K562 (cell line): ENCODE measurements at regions not wholly inside any gene's neighbourhood (a gene's known extent, or its start where the extent isn't known, plus 50 kb on each side); places are given as distances from the start of the nearest gene placed in this dataset.

Source experiments
- ATAC-seq: fragments of 200-7000 bp; cut with Tn5 transposase; 3 replicates; pipeline ENCODE4 v1.9.1; 2020; ENCODE audit warnings: moderate library complexity
- BruUV-seq: library from RNA; stranded (reverse); fragments of 400-500 nt; replicated peaks from 2 replicates; lab custom pipeline; 2021; lab: Mats Ljungman, UMichigan
- CTCF ChIA-PET: fragments of 300-600 bp; formaldehyde crosslinking; extraction: SDS; loops from one replicate; lab custom pipeline; 2021; ENCODE audit warnings: low intra/inter-chr PET ratio; lab: Yijun Ruan, JAX
- POLR2A ChIA-PET: fragments of 300-600, 350-650 bp; sonication (Branson Sonifier 250); formaldehyde crosslinking; extraction: SDS; loops from one replicate; lab custom pipeline; 2021; ENCODE audit warnings: antibody characterized with exemption, inconsistent platforms; lab: Yijun Ruan, JAX
- DNase-seq, 4 experiments: peaks; one replicate each; pipeline versions ENCODE4 v3.0.0 to v3.0.0-alpha.2; 2011 to 2018; ENCODE audit warnings: low spot score in 3 of 4, mixed read lengths in 3 of 4; ENCODE audit errors: extremely low read depth in 1 of 4
- FAIRE-seq: peaks from 2 replicates; lab custom pipeline; 2011; peaks lifted over from hg19 to GRCh38; lab: Jason Lieb, UNC
- H2AFZ ChIP-seq: 2 replicates; pipeline ENCODE4 v1.6.0; 2011; ENCODE audit warnings: low read depth, low read length, control low read depth, inconsistent platforms
- H3K27ac ChIP-seq: fragments of 200-600 bp; 3 replicates; pipeline ENCODE4 v1.8.0; 2011; ENCODE audit warnings: low read depth, mild to moderate bottlenecking, control low read depth, inconsistent platforms, low read length, moderate library complexity, mixed read lengths; ENCODE audit errors: extremely low read depth
- H3K27me3 ChIP-seq, 2 experiments: fragments of 300-600 bp in 1 of 2; 2 replicates in 1 of 2; 3 replicates in 1 of 2; pipeline versions ENCODE4 v1.6.0 to v1.8.0; 2011; ENCODE audit warnings: inconsistent platforms in 2 of 2, low read length in 2 of 2, mild to moderate bottlenecking in 1 of 2, mixed read lengths in 1 of 2, moderate library complexity in 1 of 2; ENCODE audit not compliant: control insufficient read depth in 2 of 2, insufficient read depth in 2 of 2
- H3K36me3 ChIP-seq: fragments of 300-600 bp; 3 replicates; pipeline ENCODE4 v1.8.0; 2011; ENCODE audit warnings: mild to moderate bottlenecking, low read length, inconsistent platforms; ENCODE audit not compliant: control insufficient read depth, insufficient read depth
- H3K4me1 ChIP-seq, 2 experiments: fragments of 200-600 bp in 1 of 2; replicated peaks in 1 of 2; 2 replicates in 1 of 2; 3 replicates in 1 of 2; pipeline versions ENCODE4 v1.5.1 to v1.8.0; 2011; ENCODE audit warnings: inconsistent platforms in 2 of 2, low read length in 2 of 2, mild to moderate bottlenecking in 1 of 2, mixed read lengths in 1 of 2, moderate library complexity in 1 of 2; ENCODE audit not compliant: control insufficient read depth in 2 of 2, insufficient read depth in 2 of 2
- H3K4me2 ChIP-seq: 2 replicates; pipeline ENCODE4 v1.6.1; 2011; ENCODE audit warnings: low read length, control low read depth, inconsistent platforms, mixed read lengths; ENCODE audit not compliant: insufficient read depth
- H3K4me3 ChIP-seq: fragments of 200-600 bp; sonication (generic), shearing (Covaris generic); 2 replicates; pipeline ENCODE4 v1.5.1; 2016; ENCODE audit warnings: control low read depth, inconsistent platforms
- H3K79me2 ChIP-seq: fragments of 200-600 bp; 3 replicates; pipeline ENCODE4 v1.8.0; 2011; ENCODE audit warnings: low read length, inconsistent platforms; ENCODE audit not compliant: control insufficient read depth, insufficient read depth
- H3K9ac ChIP-seq, 2 experiments: 2 replicates each; pipeline versions ENCODE4 v1.6.0 to v1.6.1; 2011; ENCODE audit warnings: low read depth in 2 of 2, low read length in 2 of 2, control low read depth in 1 of 2, inconsistent platforms in 1 of 2, mild to moderate bottlenecking in 1 of 2, mixed read lengths in 1 of 2; ENCODE audit not compliant: insufficient read depth in 1 of 2
- H3K9me1 ChIP-seq: one replicate; pipeline ENCODE4 v1.6.0; 2011; ENCODE audit warnings: inconsistent platforms, mild to moderate bottlenecking, low read length, moderate library complexity; ENCODE audit not compliant: control insufficient read depth, insufficient read depth
- H3K9me3 ChIP-seq: replicated peaks from 2 replicates; pipeline ENCODE4 v1.5.1; 2011; ENCODE audit warnings: low read depth, low read length, inconsistent platforms; ENCODE audit not compliant: control insufficient read depth, insufficient read depth
- H4K20me1 ChIP-seq: replicated peaks from 2 replicates; pipeline ENCODE4 v1.6.1; 2011; ENCODE audit warnings: low read length, inconsistent platforms, mixed read lengths; ENCODE audit not compliant: control insufficient read depth, insufficient read depth
- ADNP ChIP-seq: fragments of 200-800 bp; sonication (Bioruptor generic); IDR thresholded peaks from 2 replicates; pipeline ENCODE4 v1.6.1; 2016; ENCODE audit warnings: missing genetic modification characterization, missing compliant biosample characterization
- E2F4 ChIP-seq: sonication (generic); formaldehyde crosslinking; IDR thresholded peaks from 2 replicates; pipeline ENCODE4 v1.8.0; 2022; ENCODE audit warnings: mild to moderate bottlenecking, low read depth, missing genetic modification reagents
- FOXA3 ChIP-seq, 2 experiments: fragments of 450-650 bp in 1 of 2; sonication (generic) in 1 of 2; formaldehyde crosslinking; IDR thresholded peaks in 1 of 2; conservative IDR thresholded peaks in 1 of 2; 2 replicates each; pipeline versions ENCODE4 v1.4.0 to v1.8.0; 2020 to 2022; ENCODE audit warnings: mild to moderate bottlenecking in 2 of 2, missing genetic modification reagents in 1 of 2
- POLR3G ChIP-seq: IDR thresholded peaks from 2 replicates; pipeline ENCODE4 v1.6.1; 2011; ENCODE audit not compliant: insufficient read length, insufficient replicate concordance; ENCODE audit errors: extremely low read depth
- RUNX1 ChIP-seq: sonication (generic); IDR thresholded peaks from 2 replicates; pipeline ENCODE4 v1.6.1; 2016; ENCODE audit warnings: antibody characterized with exemption, low read depth
- SMARCA5 ChIP-seq: fragments of 450-650 bp; IDR thresholded peaks from 2 replicates; pipeline ENCODE4 v1.6.1; 2016
- SOX6 ChIP-seq: fragments of 450-650 bp; IDR thresholded peaks from 2 replicates; pipeline ENCODE4 v1.6.1; 2014; ENCODE audit warnings: mild to moderate bottlenecking
- STAG1 ChIP-seq: sonication (generic); formaldehyde crosslinking; IDR thresholded peaks from 2 replicates; pipeline ENCODE4 v1.5.0; 2020; ENCODE audit warnings: missing genetic modification reagents, borderline replicate concordance
- SUPT5H ChIP-seq: fragments of 450-650 bp; IDR thresholded peaks from 2 replicates; pipeline ENCODE4 v1.6.1; 2016
- TCF7 ChIP-seq: sonication (generic); IDR thresholded peaks from 2 replicates; pipeline ENCODE4 v1.6.1; 2016; ENCODE audit warnings: antibody characterized with exemption, borderline replicate concordance
- ZNF354B ChIP-seq: fragments of 250-450 bp; sonication (Bioruptor Pico); IDR thresholded peaks from 2 replicates; pipeline ENCODE4 v1.4.0; 2020
- ZNF408 ChIP-seq: fragments of 250-450 bp; sonication (Bioruptor Pico); IDR thresholded peaks from 2 replicates; pipeline ENCODE4 v1.4.0; 2020; ENCODE audit warnings: low read depth, mild to moderate bottlenecking, moderate library complexity
- ZNF518B ChIP-seq: fragments of 250-450 bp; sonication (Bioruptor Pico); IDR thresholded peaks from 2 replicates; pipeline ENCODE4 v1.5.0; 2021; ENCODE audit warnings: mild to moderate bottlenecking, moderate library complexity
- ZNF655 ChIP-seq: fragments of 250-450 bp; sonication (Bioruptor Pico); IDR thresholded peaks from 2 replicates; pipeline ENCODE4 v1.5.0; 2021
- ZNF79 ChIP-seq: fragments of 250-450 bp; sonication (Bioruptor Pico); IDR thresholded peaks from 2 replicates; pipeline ENCODE4 v1.4.0; 2020; ENCODE audit warnings: low read depth, mild to moderate bottlenecking, moderate library complexity
- ZZZ3 ChIP-seq: fragments of 450-650 bp; IDR thresholded peaks from 2 replicates; pipeline ENCODE4 v1.6.1; 2016; ENCODE audit warnings: antibody characterized with exemption, mild to moderate bottlenecking, moderate library complexity
- WGBS: fragments of 100-300 bp; shearing (Covaris generic); methylation state at CpG from one replicate; pipeline ENCODE4 v1.1.6; 2016; ENCODE audit warnings: low coverage, mixed read lengths; ENCODE audit not compliant: insufficient coverage; ENCODE audit errors: missing lambda C conversion rate; 5-methylcytosine and 5-hydroxymethylcytosine counted together
- in situ Hi-C: fragments of 300-500 bp; cut with MboI; formaldehyde crosslinking; loops from 4 replicates; pipeline ENCODE4 v1.15.0; 2018; ENCODE audit warnings: inconsistent platforms, mixed read lengths
- intact Hi-C: fragments of 100-400 bp; cut with micrococcal nuclease; formaldehyde crosslinking; loops from 2 replicates; pipeline ENCODE4 v1.14.2; 2022

GRCh38 chr18:69120833-69121232 is 279.9 kb upstream of the DOK6 start (continued):
- TF ChIP-seq ZNF354B (CRISPR knock-in tag): no peak
- TF ChIP-seq ZNF79 (CRISPR knock-in tag): no peak
- TF ChIP-seq E2F4 (CRISPR knock-in tag): no peak
- TF ChIP-seq STAG1 (CRISPR knock-in tag): no peak
- TF ChIP-seq ZNF655 (CRISPR knock-in tag): no peak
- no peak for TF ChIP-seq FOXA3 (CRISPR knock-in tag; conservative IDR thresholded peaks at IDR 0.05 in 1 of 2, IDR thresholded peaks at IDR 0.05 in 1 of 2)
- no peak for TF ChIP-seq SOX6
- TF ChIP-seq SMARCA5: no peak
- TF ChIP-seq, all 486 proteins: peak for 0

- FAIRE-seq (no peak), ATAC-seq (no peak), DNase-seq (no peak)
- no peaks in the 10 kb centered on the region for H3K27me3 ChIP-seq
- 0% methylated on average over 1 of the region's 1 CpG for WGBS
- no peaks in the 10 kb centered on the region for H3K9me3 ChIP-seq
- in situ Hi-C loops: no loop called here
- intact Hi-C loops: no loop called here
- POLR2A ChIA-PET: interaction anchor here (0.6 kb wide), 1 partner anchor 140 kb away, joined by 3 read pairs; no protein-coding TSS in a partner anchor
- no peaks in the 10 kb centered on the region for H3K36me3 ChIP-seq
- no peaks in the 10 kb centered on the region for H3K9me1 ChIP-seq
- CTCF ChIA-PET: no interaction called here
- H3K4me1 ChIP-seq: no peaks in the 10 kb centered on the region
- H3K4me2 ChIP-seq: no peak overlapping the region
- no peak overlapping the region for H3K27ac ChIP-seq
- H3K4me3 ChIP-seq: no peak overlapping the region
- no peaks in the 10 kb centered on the region for H3K79me2 ChIP-seq
- no peak overlapping the region for H3K9ac ChIP-seq
- BruUV-seq: no TSS peak
- H2AFZ ChIP-seq: no peak overlapping the region
- H4K20me1 ChIP-seq: no peaks in the 10 kb centered on the region
- TF ChIP-seq TCF7 (no peak), POLR3G (no peak), ZNF518B (CRISPR knock-in tag) (no peak), ZNF408 (no peak), STAG1 (CRISPR knock-in tag) (no peak), ZZZ3 (no peak), ADNP (tag) (no peak), SUPT5H (no peak), ZNF655 (CRISPR knock-in tag) (no peak), RUNX1 (no peak)
Observed at GRCh38 chr18:69123421-69123820, 277.3 kb upstream of the DOK6 start.
